C4-2B (cell line): ENCODE measurements at regions not wholly inside any gene's neighbourhood (a gene's known extent, or its start where the extent isn't known, plus 50 kb on each side); places are given as distances from the start of the nearest gene placed in this dataset.

Experiments used
- H3K27ac ChIP-seq: fragments of 450-650 bp; 2 replicates; pipeline ENCODE4 v1.5.1; 2017
- CTCF ChIP-seq: fragments of 450-650 bp; conservative IDR thresholded peaks from 2 replicates; pipeline ENCODE4 v1.5.1; 2017; ENCODE audit warnings: mild to moderate bottlenecking
- ZFX ChIP-seq: fragments of 450-650 bp; IDR thresholded peaks from 2 replicates; pipeline ENCODE4 v1.6.1; 2017

GRCh38 chr3:163261618-163262017, 1765.0 kb downstream of the OTOL1 start:
- H3K27ac ChIP-seq, result no peak overlapping the region
- no peak for TF ChIP-seq CTCF
- TF ChIP-seq ZFX, result no peak

- TF ChIP-seq ZFX (no peak), CTCF (no peak)
Measured at GRCh38 chr3:163261056-163261455, 1764.4 kb downstream of the OTOL1 start.

GRCh38 chr3:163218336-163218735, 1721.7 kb downstream of the OTOL1 start:
- TF ChIP-seq ZFX (no peak), CTCF (no peak)
- no peak overlapping the region for H3K27ac ChIP-seq

More at GRCh38 chr3:163261056-163261455, 1764.4 kb downstream of the OTOL1 start:
- no peak overlapping the region for H3K27ac ChIP-seq

- H3K27ac ChIP-seq, result no peak overlapping the region
- no peak for TF ChIP-seq ZFX
Measured at GRCh38 chr3:163213838-163214237, 1717.2 kb downstream of the OTOL1 start.

GRCh38 chr3:163196815-163197374, 1700.3 kb downstream of the OTOL1 start:
- no peak overlapping the region for H3K27ac ChIP-seq
- no peak for TF ChIP-seq ZFX
- TF ChIP-seq CTCF, result no peak

GRCh38 chr3:163196245-163196644, 1699.6 kb downstream of the OTOL1 start:
- TF ChIP-seq CTCF (no peak), ZFX (no peak)
- H3K27ac ChIP-seq, result no peak overlapping the region

- no peak overlapping the region for H3K27ac ChIP-seq
Measured at GRCh38 chr3:163185721-163186350, 1689.2 kb downstream of the OTOL1 start.

More at GRCh38 chr3:163185721-163186350, 1689.2 kb downstream of the OTOL1 start:
- TF ChIP-seq CTCF (no peak), ZFX (no peak)
